BE2C (cell line): ENCODE measurements at regions not wholly inside any gene's neighbourhood (a gene's known extent, or its start where the extent isn't known, plus 50 kb on each side); places are given as distances from the start of the nearest gene placed in this dataset.

Source experiments
- DNase-seq: peaks from one replicate; pipeline ENCODE4 v3.0.0-alpha.2; 2020
- H3K27me3 ChIP-seq: fragments of 250-450 bp; sonication (Bioruptor Pico); 2 replicates; pipeline ENCODE4 v1.5.1; 2020; ENCODE audit warnings: mild to moderate bottlenecking
- H3K36me3 ChIP-seq: fragments of 250-450 bp; sonication (Bioruptor Pico); 2 replicates; pipeline ENCODE4 v1.5.1; 2020; ENCODE audit warnings: mild to moderate bottlenecking
- H3K4me1 ChIP-seq: fragments of 250-450 bp; sonication (Bioruptor Pico); 2 replicates; pipeline ENCODE4 v1.5.1; 2020
- H3K4me3 ChIP-seq: 2 replicates; pipeline ENCODE4 v1.5.1; 2011; ENCODE audit warnings: low read depth, low read length
- H3K9me3 ChIP-seq: fragments of 250-450 bp; sonication (Bioruptor Pico); 2 replicates; pipeline ENCODE4 v1.5.1; 2020
- TF ChIP-seq, protein P1 (sequence below): IDR thresholded peaks from 2 replicates; pipeline ENCODE4 v1.5.1; 2012; ENCODE audit warnings: mild to moderate bottlenecking, low read depth, low read length

DNA sequence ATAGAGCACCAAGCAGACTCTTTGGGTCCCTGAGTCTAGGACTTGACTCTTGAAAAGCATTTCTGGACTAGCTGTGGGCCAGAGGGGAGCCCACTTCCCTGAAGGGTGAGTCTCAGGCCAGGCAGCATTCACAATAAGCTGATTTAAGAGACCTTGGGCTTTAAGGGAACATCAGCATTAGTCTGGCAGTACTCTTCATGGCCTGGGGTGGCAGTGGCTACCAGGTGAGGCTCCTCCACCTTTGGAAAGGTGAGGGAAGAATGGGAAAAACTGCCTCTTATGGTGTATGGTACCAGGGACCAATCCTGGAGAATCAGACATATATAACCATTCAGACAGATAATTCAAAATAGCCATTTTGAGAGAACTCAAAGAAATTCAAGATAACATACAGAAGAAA, 599.9 kb upstream of the POU3F3 start:
- H3K4me3 ChIP-seq = no peak overlapping the region
- no peaks in the 10 kb centered on the region for H3K36me3 ChIP-seq
- H3K9me3 ChIP-seq = no peaks in the 10 kb centered on the region
- no peaks in the 10 kb centered on the region for H3K27me3 ChIP-seq
- no peaks in the 10 kb centered on the region for H3K4me1 ChIP-seq
- TF ChIP-seq, protein P1, sequence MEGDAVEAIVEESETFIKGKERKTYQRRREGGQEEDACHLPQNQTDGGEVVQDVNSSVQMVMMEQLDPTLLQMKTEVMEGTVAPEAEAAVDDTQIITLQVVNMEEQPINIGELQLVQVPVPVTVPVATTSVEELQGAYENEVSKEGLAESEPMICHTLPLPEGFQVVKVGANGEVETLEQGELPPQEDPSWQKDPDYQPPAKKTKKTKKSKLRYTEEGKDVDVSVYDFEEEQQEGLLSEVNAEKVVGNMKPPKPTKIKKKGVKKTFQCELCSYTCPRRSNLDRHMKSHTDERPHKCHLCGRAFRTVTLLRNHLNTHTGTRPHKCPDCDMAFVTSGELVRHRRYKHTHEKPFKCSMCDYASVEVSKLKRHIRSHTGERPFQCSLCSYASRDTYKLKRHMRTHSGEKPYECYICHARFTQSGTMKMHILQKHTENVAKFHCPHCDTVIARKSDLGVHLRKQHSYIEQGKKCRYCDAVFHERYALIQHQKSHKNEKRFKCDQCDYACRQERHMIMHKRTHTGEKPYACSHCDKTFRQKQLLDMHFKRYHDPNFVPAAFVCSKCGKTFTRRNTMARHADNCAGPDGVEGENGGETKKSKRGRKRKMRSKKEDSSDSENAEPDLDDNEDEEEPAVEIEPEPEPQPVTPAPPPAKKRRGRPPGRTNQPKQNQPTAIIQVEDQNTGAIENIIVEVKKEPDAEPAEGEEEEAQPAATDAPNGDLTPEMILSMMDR = no peak
- DNase-seq = no peak

DNA sequence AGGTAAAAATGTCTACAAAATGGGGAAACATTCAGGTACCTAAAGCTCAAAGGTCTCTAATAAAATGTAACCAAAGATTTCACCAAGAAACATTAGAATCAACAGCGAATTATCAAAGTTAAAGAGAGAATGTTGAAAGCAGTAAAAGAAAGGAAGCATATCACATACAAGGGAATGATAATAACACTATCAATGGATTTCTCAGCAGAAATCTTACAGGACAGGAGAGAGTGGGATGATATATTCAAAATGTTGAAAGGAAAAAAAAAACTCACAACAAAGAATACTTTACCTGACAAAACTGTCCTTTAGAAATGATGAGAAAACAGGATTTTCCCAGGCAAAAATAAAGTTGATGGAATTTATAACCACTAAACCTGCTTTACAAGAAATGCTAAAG, 591.2 kb upstream of the POU3F3 start:
- H3K9me3 ChIP-seq = no peaks in the 10 kb centered on the region
- no peaks in the 10 kb centered on the region for H3K27me3 ChIP-seq
- DNase-seq = no peak
- H3K4me3 ChIP-seq = no peak overlapping the region
- TF ChIP-seq, protein P1 = no peak
- H3K36me3 ChIP-seq = no peaks in the 10 kb centered on the region
- H3K4me1 ChIP-seq = no peaks in the 10 kb centered on the region

DNA sequence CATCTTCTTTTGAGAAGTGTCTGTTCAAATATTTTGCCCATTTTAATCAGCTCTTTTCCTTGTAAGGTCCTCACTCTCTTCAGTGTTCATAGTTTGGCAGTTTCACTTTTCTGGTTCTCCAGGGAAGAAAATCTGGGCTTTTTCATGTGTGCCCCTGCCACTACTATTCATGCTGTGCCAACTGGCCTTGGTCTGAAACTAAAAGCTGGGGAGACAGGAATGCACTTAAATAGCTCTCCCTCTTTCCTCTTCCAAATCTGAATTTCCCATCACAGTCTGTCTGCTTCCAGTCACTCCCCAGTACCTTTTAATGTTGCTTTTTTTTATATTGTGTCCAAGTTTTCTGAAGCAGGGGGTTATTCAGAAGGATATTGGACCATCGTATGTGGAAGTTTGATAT, 574.3 kb upstream of the POU3F3 start:
- no peaks in the 10 kb centered on the region for H3K9me3 ChIP-seq
- H3K27me3 ChIP-seq = no peaks in the 10 kb centered on the region
- no peak for DNase-seq
- H3K36me3 ChIP-seq = no peaks in the 10 kb centered on the region
- TF ChIP-seq, protein P1 = no peak
- no peak overlapping the region for H3K4me3 ChIP-seq
- H3K4me1 ChIP-seq = no peaks in the 10 kb centered on the region

DNA sequence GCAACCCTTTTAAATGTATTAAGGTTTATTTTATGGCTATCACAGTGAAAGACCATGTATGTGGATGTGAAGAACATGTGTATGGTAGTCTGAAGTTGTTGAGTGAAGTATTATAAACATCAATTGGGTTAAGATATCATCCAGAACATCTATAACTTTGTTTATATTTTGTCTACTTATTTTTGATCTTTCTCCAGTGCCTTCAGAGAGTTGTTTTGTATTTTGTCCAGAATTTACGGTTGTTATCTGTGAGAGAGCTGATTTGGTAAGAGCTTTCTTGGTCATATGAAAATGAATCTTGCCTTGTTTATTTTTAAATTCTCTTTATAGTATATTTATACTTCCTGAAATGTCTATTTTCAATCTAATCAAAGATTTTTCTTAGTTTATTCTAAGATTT, 573.7 kb upstream of the POU3F3 start:
- no peaks in the 10 kb centered on the region for H3K36me3 ChIP-seq
- H3K9me3 ChIP-seq = no peaks in the 10 kb centered on the region
- DNase-seq = no peak
- H3K27me3 ChIP-seq = no peaks in the 10 kb centered on the region
- TF ChIP-seq, protein P1 = no peak
- H3K4me3 ChIP-seq = no peak overlapping the region
- H3K4me1 ChIP-seq = no peaks in the 10 kb centered on the region

DNA sequence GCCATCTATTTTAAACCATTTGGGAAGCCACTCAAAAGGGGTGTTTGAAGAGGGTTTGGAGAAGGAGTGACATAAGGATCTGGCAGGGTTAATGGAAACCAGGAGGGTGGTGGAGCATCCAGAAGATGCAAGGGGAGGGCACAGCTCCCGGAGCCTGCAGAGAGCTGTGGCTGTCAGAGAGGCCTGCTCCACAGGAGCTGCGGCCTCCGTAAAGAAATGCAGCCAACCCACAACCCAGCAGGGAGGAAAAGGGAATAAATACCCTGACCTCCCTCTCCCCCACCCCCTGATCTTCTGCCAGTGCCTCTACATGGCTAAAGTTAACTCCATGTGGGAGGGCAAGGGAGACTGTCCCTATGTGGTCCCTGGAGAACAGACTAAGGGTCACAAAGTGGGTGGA, 567.1 kb upstream of the POU3F3 start:
- DNase-seq = no peak
- Histone ChIP-seq H3K4me1 (no peaks in the 10 kb centered on the region), H3K27me3 (no peaks in the 10 kb centered on the region), H3K9me3 (no peaks in the 10 kb centered on the region), H3K36me3 (no peaks in the 10 kb centered on the region), H3K4me3 (no peak overlapping the region)
- TF ChIP-seq, protein P1 = no peak

DNA sequence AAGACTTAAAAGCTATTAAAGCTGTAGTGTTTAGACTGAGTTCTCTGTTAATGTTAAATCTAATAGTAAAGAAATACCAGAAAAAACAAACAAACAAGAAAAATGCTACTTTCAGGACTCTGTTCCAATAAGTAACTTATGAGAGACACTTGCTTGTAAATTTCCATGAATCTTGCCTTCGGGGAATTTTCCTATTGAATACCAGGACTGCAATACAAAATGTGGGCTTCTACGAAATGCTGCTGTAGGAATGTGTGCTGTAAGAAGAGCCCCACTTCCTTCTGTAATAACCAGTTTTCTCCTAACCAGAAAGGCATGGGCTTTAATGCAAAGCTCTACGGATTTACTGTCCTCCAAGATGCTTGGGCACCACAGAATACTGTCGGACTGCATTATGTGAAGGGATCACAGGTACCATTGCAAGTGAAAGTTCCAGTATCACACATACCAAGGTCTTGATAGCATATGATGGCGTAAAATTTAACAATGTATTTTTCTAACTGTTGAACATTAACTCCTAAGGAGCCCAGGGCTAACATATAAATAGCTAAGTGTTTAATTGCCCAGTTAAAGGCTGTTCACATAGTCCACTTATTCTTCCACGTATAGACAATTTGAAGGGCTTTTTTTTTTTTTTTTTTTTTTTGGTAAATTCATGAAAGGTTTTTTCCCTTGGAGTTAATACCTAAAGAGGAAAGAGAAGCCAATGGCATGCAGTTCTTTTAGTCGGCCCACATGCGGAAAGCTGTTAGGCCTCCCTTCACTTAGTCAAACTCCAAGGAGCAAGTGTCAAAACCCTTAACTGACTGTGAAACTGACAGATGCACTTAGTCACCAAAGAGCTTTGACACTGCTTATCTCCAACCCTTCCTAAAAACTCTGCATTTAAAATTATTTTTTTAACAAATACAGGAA, 564.0 kb upstream of the POU3F3 start:
- H3K9me3 ChIP-seq = no peaks in the 10 kb centered on the region
- H3K36me3 ChIP-seq = no peaks in the 10 kb centered on the region
- DNase-seq = no peak
- TF ChIP-seq, protein P1 = no peak
- H3K27me3 ChIP-seq = no peaks in the 10 kb centered on the region
- H3K4me1 ChIP-seq = no peaks in the 10 kb centered on the region
- no peak overlapping the region for H3K4me3 ChIP-seq
